Hematopoietic multipotent progenitor cell treated with erythropoietin and hydrocortisone succinate and interleukin-3 and kit ligand, for 8 days (in vitro differentiated cells): ENCODE measurements at regions not wholly inside any gene's neighbourhood (a gene's known extent, or its start where the extent isn't known, plus 50 kb on each side); places are given as distances from the start of the nearest gene placed in this dataset.
"Not testable (repeated sequence)": the region's sequence is repeated elsewhere in the genome, so short reads cannot be mapped to it uniquely, and the experiment has no call there.

Experiments used
- DNase-seq: peaks from one replicate; pipeline ENCODE4 v3.0.0-alpha.2; 2015

DNA sequence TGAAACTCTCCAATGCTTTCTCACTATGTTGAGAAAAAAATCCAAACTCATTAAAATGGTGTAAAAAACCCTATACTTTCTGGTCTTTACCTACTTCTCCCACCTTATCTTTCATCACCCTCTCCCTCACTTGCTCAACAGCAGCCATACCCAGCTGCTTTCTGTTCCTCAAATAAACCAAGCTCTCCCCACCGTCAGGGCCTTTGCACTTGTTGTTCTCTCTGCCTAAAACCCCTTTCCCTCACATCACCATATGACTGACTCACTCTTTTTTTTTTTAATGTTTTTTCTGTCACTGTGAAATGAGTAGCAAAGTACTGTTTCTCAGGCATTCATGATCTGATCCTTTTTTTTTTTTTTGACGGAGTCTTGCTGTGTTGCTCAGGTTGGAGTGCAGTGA lies 122.3 kb upstream of the TMEM164 start:
- DNase-seq: no peak

DNA sequence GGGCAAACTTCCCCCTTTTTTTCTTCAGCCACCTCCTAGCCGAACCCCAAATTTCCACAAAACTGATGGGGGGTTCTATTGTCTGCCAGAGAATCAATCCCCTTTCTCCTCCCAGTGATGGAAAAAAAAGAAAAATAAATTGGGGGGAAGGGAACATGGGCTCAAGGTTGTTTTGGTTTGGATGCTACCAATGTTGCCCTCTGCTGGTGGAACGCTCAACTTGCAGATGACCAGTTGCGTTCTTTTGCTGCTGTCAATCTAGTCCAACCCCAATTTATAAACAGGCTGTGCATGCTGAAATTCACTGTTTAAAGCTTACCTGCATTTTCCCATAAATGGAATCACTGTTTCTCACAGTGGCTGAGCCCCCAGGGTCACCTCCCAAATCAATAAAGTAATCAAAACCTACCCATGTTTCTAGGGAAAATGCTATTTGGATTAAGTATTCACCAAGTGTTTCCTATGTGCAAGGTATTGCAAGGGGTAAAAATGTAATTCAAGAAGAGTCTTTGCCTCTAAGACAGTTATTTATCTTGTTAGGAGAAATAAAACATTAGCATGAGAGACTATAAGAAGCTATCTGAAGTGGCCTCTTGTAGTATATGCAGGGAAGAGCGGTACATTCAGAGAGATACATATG lies 116.7 kb upstream of the TMEM164 start:
- peak; percentile 75 for DNase-seq

DNA sequence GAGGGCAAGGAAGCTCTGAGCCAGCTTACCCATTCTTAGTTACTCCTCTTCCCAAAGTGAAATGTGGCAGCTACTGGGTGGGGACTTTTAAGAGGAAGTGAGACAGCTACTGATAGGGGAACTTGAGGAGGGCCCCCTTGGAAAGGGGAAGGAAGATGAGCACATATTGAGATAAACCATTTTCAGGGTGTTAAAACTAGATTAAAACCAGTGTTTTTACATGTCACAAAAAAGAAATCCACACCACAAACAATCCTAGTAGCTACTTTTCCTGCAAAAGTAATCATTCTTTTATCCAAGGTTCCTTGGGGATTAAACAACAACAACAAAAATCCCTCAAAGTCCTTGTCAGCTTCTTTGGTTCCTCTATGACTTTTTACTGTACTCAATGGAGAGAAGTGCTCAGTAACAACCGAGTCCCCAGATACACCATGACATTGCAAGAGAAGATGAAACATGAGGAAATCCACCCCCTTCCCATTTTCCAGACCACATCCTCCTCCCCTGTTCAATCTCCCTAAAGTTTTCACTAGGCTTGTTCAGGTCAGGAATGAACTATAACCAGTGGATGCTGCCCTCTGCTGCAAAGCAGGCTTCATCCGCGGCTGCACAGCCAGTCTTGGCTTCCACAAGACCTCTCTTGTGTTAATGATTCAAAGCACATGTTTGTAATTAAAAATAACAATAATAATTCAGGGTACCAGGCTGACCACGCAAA lies 113.5 kb upstream of the TMEM164 start:
- peak; percentile 71 for DNase-seq

DNA sequence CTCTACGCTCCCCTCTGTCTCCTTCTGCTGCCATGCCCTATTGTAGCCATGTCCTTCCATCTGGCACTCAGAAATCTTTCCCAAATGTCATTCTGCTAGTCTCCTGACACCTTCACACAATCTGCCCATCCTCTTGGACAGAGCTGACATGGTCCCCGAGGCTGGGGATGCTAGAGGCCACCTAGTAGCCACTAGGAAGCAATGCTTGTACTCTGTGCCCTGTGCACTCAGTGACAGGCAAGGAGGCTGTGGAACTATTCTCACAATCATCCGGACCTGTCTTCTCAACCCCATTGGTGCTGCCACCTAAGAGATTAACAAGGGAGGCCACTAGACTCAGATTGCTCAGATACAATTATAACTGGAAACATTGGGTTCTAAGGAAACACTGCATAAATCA lies 112.6 kb upstream of the TMEM164 start:
- DNase-seq: no peak

- peak; percentile 77 for DNase-seq
Observed at GRCh38 chrX:109890910-109891502, 111.9 kb upstream of the TMEM164 start.

DNA sequence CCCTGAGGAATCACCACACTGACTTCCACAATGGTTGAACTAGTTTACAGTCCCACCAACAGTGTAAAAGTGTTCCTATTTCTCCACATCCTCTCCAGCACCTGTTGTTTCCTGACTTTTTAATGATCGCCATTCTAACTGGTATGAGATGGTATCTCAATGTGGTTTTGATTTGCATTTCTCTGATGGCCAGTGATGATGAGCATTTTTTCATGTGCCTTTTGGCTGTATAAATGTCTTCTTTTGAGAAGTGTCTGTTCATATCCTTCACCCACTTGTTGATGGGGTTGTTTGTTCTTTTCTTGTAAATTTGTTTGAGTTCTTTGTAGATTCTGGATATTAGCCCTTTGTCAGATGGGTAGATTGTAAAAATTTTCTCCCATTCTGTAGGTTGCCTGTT lies 106.9 kb upstream of the TMEM164 start:
- not testable (repeated sequence) for DNase-seq

DNA sequence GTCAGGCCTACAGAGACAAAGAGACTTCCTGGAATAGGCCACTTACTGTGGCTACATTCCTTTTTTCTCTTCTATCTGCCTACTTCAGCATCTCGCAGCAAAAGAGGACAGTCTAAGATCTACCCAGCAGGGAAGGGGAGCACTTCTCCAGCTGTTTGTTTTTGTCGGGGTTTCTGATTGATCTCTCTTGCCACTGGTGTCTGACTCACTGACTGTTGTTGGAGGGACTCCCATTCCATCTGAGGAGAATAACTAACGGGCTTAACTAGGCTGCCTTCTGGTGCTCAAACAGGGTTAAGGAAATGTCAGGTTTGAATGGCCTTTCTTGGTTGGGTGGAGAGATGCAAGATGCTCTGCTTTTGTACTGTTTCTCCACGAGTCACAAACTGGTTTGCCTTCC lies 100.2 kb upstream of the TMEM164 start:
- no peak for DNase-seq

GRCh38 chrX:109911046-109911445 lies 91.9 kb upstream of the TMEM164 start:
- DNase-seq: no peak

- not testable (repeated sequence) for DNase-seq
Observed at GRCh38 chrX:109912993-109913392, 89.9 kb upstream of the TMEM164 start.

- DNase-seq: no peak
Observed at GRCh38 chrX:109914114-109914849, 88.6 kb upstream of the TMEM164 start.

- DNase-seq: no peak
Observed at GRCh38 chrX:109918753-109919152, 84.2 kb upstream of the TMEM164 start.

DNA sequence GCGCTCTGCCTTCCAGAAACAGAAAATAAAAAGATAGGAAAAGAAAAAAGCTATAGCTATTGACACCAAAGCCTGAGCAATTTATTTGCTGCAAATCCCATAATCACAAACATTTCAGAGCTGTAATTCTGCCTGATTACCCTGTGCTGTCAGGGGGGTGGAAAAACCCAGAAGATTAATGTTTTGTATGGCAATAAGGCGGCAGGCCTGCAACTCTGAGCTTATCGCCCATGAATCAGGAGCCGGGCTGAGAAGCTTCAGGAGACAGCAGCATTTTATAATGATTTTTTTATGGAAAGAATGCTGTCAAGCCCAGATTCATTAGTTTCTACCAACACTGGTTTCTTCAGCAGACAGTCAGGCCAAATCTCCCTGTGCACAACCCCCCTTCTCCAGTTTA lies 82.6 kb upstream of the TMEM164 start:
- DNase-seq: peak; percentile 19

GRCh38 chrX:109920868-109921267 lies 82.0 kb upstream of the TMEM164 start:
- DNase-seq: no peak

DNA sequence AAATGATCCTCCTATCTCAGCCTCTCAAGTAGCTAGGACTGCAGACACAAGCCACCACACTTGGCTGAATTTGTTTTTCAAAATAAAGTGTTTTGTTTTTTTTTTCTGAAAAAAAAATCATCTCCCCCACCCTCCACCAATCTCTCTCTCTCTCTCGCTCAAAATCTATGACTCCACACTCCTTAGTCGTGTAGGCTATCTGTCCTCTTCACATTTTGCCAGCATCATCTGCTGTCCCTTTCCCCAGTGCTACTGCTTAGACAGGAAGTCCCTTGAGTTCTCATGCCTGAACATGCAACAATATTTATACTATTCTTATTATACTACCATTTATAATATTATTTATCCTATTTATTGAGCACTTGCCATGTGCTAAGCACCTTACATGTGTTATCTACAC lies 80.7 kb upstream of the TMEM164 start:
- DNase-seq: peak; percentile 53

DNA sequence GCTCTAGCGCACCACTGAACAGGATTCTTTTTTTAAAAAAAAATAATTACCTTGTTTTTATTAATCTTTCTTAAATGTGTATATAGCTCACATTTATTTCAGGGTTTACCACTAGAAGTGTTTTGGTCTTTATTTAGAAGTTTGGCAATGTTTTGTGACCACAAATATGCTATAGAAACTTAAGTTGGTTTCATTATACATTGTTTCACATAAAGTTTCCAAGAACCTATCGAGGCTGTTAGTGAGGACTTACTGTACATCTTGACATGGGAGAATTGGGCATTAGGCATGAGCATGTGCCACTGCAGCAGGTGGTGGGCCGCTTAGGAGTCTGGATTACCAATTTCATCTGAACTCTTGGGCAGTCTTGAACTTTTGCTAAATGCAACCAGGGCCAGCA lies 77.9 kb upstream of the TMEM164 start:
- DNase-seq: not testable (repeated sequence)

GRCh38 chrX:109925656-109926055 lies 77.3 kb upstream of the TMEM164 start:
- DNase-seq: no peak

DNA sequence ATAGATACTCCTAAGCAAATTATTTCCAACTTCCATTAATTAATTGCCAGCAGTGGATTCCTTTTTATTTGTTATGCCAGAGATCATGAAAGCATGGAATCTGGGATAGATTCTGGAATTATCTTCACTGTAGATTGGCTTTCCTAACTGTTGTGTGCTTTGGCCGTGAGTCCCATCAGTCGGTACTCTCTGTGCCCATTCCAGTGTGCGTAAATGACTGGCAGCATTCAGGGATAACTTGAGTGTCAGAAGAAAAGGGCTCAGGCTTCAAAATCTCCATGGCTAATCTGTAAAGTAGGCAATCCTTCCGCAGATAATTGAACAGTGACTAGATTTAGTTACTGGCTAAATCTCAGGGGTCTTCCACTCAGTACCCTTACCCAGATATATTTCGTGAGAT lies 76.8 kb upstream of the TMEM164 start:
- DNase-seq: no peak

DNA sequence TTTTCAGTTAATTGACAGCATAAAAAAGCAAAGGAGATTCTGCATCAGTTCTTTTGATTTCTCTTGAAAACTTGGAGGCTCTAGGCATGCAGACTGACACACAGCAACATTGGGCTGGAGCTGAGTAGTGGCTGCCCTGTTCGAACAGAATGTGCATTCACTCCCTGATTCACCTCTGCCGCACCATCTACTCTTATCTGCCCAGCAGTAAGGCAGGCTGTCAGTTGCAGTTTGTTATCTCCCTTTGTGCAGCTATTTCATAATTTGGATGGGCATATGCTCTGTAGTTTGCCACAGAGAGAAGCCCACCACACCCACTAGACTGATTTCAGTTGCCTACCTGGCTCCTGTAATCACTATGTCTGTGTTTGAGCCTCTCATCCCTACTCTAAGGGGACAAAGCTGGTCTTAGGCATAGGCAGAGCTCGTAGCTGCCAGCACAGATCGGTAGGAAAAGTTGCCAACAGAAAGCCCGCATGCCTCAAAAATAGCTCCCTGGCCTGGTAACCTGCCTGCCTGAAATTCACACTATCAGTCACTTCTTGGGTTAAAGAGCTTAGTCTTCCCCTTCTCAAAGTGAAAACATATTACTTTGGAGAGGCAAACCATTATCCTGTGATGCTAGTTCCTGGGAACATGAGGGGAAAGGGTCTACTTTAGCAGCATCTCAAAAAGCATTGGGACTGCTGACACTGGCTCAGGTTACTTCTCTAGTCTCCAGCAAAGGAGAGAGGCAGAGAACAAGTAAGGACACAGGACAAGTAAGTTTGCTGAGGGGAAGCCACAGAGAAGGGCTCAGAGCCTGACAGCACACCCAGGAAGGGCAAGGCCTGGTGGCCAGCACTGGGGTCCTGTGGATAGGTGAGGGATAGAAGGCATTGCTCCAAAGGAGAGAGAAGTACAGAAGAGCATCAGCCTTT lies 75.9 kb upstream of the TMEM164 start:
- DNase-seq: peak; percentile 91

- DNase-seq: no peak
Observed at GRCh38 chrX:109927663-109928273, 75.1 kb upstream of the TMEM164 start.

- peak; percentile 42 for DNase-seq
Observed at GRCh38 chrX:109928596-109929335, 74.1 kb upstream of the TMEM164 start.

DNA sequence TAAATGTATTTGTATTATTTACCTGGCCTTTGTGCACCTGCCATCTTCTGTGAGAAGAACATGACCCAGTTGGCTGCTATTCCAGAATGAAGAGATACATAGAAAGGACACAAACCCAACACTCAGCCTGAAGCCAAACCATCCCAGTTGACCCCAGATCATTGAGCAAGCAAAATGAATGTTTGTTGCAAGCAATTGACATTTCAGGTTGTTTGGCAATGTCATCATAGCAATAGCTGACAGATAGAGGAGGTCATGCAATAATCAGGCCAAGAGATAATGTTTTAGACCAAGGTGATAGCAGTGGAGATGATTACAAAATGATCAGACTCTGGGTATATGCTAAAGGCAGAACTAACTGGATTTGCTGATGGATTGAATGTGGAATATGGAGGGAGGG lies 71.2 kb upstream of the TMEM164 start:
- DNase-seq: no peak
